Lower leg skin (tissue), 4 donors: ENCODE measurements at regions not wholly inside any gene's neighbourhood (a gene's known extent, or its start where the extent isn't known, plus 50 kb on each side); places are given as distances from the start of the nearest gene placed in this dataset.
"Not testable (repeated sequence)": the region's sequence is repeated elsewhere in the genome, so short reads cannot be mapped to it uniquely, and the experiment has no call there.

Source experiments
- DNase-seq, 2 donors: peaks; one replicate each; pipeline ENCODE4 v3.0.0-alpha.2; 2019; ENCODE audit warnings: low spot score in 2 of 2
- H3K4me3 ChIP-seq: fragments of 200-600 bp; sonication (generic); 2 replicates; pipeline ENCODE4 v1.5.1; 2017; ENCODE audit warnings: mild to moderate bottlenecking, low read depth; ENCODE audit not compliant: poor library complexity, severe bottlenecking
- CTCF ChIP-seq, 3 donors: fragments of 450-650 bp; IDR thresholded peaks; one replicate each; pipeline ENCODE4 v1.5.1; 2016; ENCODE audit warnings: antibody characterized with exemption in 3 of 3, mild to moderate bottlenecking in 3 of 3, moderate library complexity in 2 of 3
- POLR2A ChIP-seq, 2 donors: fragments of 450-650 bp; IDR thresholded peaks; one replicate each; pipeline ENCODE4 v1.6.1; 2016 to 2017; ENCODE audit warnings: antibody characterized with exemption in 2 of 2, mild to moderate bottlenecking in 1 of 2, moderate library complexity in 1 of 2
- WGBS, 2 donors: methylation state at CpG; one replicate each; pipeline ENCODE4 v1.1.5; 2018; 5-methylcytosine and 5-hydroxymethylcytosine counted together
- intact Hi-C: fragments of 100-400 bp; cut with DNase I; formaldehyde crosslinking; loops from one replicate; pipeline ENCODE4 v1.15.0; 2023; ENCODE audit warnings: low total_unique reads

- no peak overlapping the region for H3K4me3 ChIP-seq
- TF ChIP-seq POLR2A (IDR thresholded peaks at IDR 0.05) (no peak), CTCF (IDR thresholded peaks at IDR 0.05) (no peak)
- intact Hi-C loops = no loop called here
- no peak for DNase-seq
- WGBS, 2 donors = 87 to 90% methylated on average over 6 of the region's 6 CpGs
These were observed 83.3 kb downstream of the TMCO5A start for GRCh38 chr15:38017721-38018120.

- DNase-seq = no peak
- TF ChIP-seq POLR2A (IDR thresholded peaks at IDR 0.05) (no peak), CTCF (IDR thresholded peaks at IDR 0.05) (no peak)
- intact Hi-C loops = no loop called here
These were observed 84.6 kb downstream of the TMCO5A start for GRCh38 chr15:38019066-38019465.

GRCh38 chr15:38021259-38021658, 86.8 kb downstream of the TMCO5A start:
- TF ChIP-seq POLR2A (IDR thresholded peaks at IDR 0.05) = no peak
- no peak for TF ChIP-seq CTCF (IDR thresholded peaks at IDR 0.05)
- intact Hi-C loops = no loop called here
- H3K4me3 ChIP-seq = no peak overlapping the region
- 76 to 96% methylated on average over 1 of the region's 1 CpG for WGBS, 2 donors
- no peak for DNase-seq

More at GRCh38 chr15:38019066-38019465, 84.6 kb downstream of the TMCO5A start:
- no peak overlapping the region for H3K4me3 ChIP-seq

- no peak overlapping the region for H3K4me3 ChIP-seq
- TF ChIP-seq POLR2A (IDR thresholded peaks at IDR 0.05) (no peak), CTCF (IDR thresholded peaks at IDR 0.05) (no peak)
- intact Hi-C loops = no loop called here
- DNase-seq = no peak
- 96 to 97% methylated on average over 2 of the region's 2 CpGs for WGBS, 2 donors
These were observed 90.1 kb downstream of the TMCO5A start for GRCh38 chr15:38024293-38025091.

- DNase-seq, H3K4me3 ChIP-seq, intact Hi-C loops: not testable (repeated sequence)
- 93 to 100% methylated on average over 1 of the region's 1 CpG for WGBS, 2 donors
These were observed 91.2 kb downstream of the TMCO5A start for GRCh38 chr15:38025656-38026055.

GRCh38 chr15:38028869-38029268, 94.4 kb downstream of the TMCO5A start:
- no peak overlapping the region for H3K4me3 ChIP-seq
- TF ChIP-seq POLR2A (IDR thresholded peaks at IDR 0.05) (no peak), CTCF (IDR thresholded peaks at IDR 0.05) (no peak)
- 80 to 81% methylated on average over 2 of the region's 2 CpGs for WGBS, 2 donors
- DNase-seq = no peak
- intact Hi-C loops = no loop called here
